ENCODE measurements at regions not wholly inside any gene's neighbourhood (a gene's known extent, or its start where the extent isn't known, plus 50 kb on each side); places are given as distances from the start of the nearest gene placed in this dataset.

GRCh38 chr3:35028157-35028556 lies 611.2 kb upstream of the ARPP21 start:
- Mint-ChIP-seq H3K9me3 (peaks cover 4 to 42% (median 11%) of the 10 kb centered on the region in 7 donors), H3K36me3 (no peaks in the 10 kb centered on the region), H3K27me3 (no peaks in the 10 kb centered on the region), H3K4me3 (no peak overlapping the region), H3K27ac (no peak overlapping the region), H3K4me1 (no peaks in the 10 kb centered on the region)
- peaks cover 0 to 11% of the 10 kb centered on the region in 2 experiments for H3K9me3 ChIP-seq (ENCODE audit: control insufficient read depth in 2 of 2, low read length in 2 of 2)
- H3K4me3 ChIP-seq (ENCODE audit: low read depth, low read length), result no peak overlapping the region
- ATAC-seq (ENCODE audit: low read depth in 2 of 2), result no peak
- H3K27ac ChIP-seq (ENCODE audit: insufficient read depth, low read length, poor library complexity, severe bottlenecking), result no peak overlapping the region
- H3K36me3 ChIP-seq (ENCODE audit: control insufficient read depth, insufficient read depth, low read length), result no peaks in the 10 kb centered on the region
- H3K4me1 ChIP-seq (ENCODE audit: control insufficient read depth, insufficient read depth, low read length, poor library complexity, severe bottlenecking), result no peaks in the 10 kb centered on the region
- no peak for DNase-seq
- no peaks in the 10 kb centered on the region for H3K27me3 ChIP-seq (ENCODE audit: control insufficient read depth, insufficient read depth, low read length)

DNA sequence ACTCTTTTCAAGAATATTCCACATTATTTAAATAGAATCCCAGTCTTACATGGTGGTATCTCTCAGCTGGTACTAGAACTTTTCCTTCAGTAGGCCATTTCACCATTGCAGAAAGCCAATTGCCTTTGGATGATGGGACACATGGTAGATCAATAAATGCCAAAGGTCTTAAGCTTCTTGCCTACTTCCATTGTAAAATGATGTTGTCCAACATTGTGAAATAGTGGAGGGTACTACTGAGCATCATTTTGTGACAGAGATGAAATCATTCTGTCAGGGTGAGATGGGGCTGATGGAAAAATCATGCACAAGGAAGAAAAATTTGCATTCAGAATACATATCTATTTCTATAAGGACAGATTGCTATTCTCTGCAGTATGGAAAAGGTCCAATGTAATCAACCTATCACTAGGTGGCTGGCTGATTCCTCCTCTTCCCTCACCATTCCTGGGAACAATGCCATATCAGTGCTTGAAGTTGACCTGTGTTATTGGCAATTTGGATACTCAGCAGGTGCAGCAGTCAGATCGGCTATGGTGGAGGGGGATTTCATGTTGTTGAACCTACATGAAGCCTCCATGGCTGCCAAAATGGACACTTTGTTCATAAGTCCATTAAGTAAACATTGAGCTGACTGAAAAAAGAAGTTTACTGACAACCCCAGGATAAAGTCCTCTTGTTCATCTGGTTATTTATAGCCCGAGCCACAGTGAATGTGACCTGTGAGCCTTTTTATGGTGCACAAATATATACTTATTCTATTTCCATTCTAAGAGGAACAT lies 596.9 kb upstream of the ARPP21 start:
- H3K27ac ChIP-seq (ENCODE audit: insufficient read depth, low read length, poor library complexity, severe bottlenecking), result no peak overlapping the region
- no peak overlapping the region for H3K4me3 Mint-ChIP-seq
- H3K27ac Mint-ChIP-seq, result no peak overlapping the region

DNA sequence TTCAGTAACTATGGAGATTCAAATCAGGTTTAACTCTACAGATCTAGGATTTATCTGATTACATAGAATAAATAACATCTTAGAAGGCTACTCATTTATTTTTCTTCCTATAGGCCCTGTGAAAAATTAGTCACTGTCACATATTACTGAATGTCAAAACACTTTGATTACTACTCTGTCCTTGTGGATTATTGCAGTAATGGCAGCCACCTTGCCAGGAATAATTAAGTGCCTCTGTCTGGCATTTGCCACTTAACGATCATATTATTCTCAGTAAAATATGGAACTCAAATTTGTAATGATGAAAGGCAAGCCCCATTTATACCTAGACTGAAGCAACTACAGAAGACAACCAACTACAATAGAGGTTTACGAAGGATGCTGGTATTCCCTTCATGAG lies 596.3 kb upstream of the ARPP21 start:
- ATAC-seq (ENCODE audit: low read depth in 2 of 2) (no peak), DNase-seq (no peak)
- Histone ChIP-seq H3K4me1 (ENCODE audit: control insufficient read depth, insufficient read depth, low read length, poor library complexity, severe bottlenecking) (no peaks in the 10 kb centered on the region), H3K4me3 (ENCODE audit: low read depth, low read length) (no peak overlapping the region), H3K27ac (ENCODE audit: insufficient read depth, low read length, poor library complexity, severe bottlenecking) (no peak overlapping the region), H3K9me3 (ENCODE audit: control insufficient read depth in 2 of 2, low read length in 2 of 2) (no peaks in the 10 kb centered on the region), H3K36me3 (ENCODE audit: control insufficient read depth, insufficient read depth, low read length) (no peaks in the 10 kb centered on the region), H3K27me3 (ENCODE audit: control insufficient read depth, insufficient read depth, low read length) (no peaks in the 10 kb centered on the region)
- Mint-ChIP-seq H3K4me3 (no peak overlapping the region), H3K27ac (no peak overlapping the region), H3K9me3 (peaks cover 0 to 16% (median 3%) of the 10 kb centered on the region in 7 donors), H3K27me3 (no peaks in the 10 kb centered on the region), H3K36me3 (no peaks in the 10 kb centered on the region), H3K4me1 (no peaks in the 10 kb centered on the region)

More for the DNA sequence above, 596.9 kb upstream of the ARPP21 start:
- H3K4me3 ChIP-seq (ENCODE audit: low read depth, low read length), result no peak overlapping the region
- Mint-ChIP-seq H3K9me3 (peaks cover 0 to 16% (median 3%) of the 10 kb centered on the region in 7 donors), H3K27me3 (no peaks in the 10 kb centered on the region), H3K4me1 (no peaks in the 10 kb centered on the region), H3K36me3 (no peaks in the 10 kb centered on the region)
- no peaks in the 10 kb centered on the region for H3K4me1 ChIP-seq (ENCODE audit: control insufficient read depth, insufficient read depth, low read length, poor library complexity, severe bottlenecking)
- H3K9me3 ChIP-seq (ENCODE audit: control insufficient read depth in 2 of 2, low read length in 2 of 2), result no peaks in the 10 kb centered on the region
- H3K27me3 ChIP-seq (ENCODE audit: control insufficient read depth, insufficient read depth, low read length), result no peaks in the 10 kb centered on the region
- no peaks in the 10 kb centered on the region for H3K36me3 ChIP-seq (ENCODE audit: control insufficient read depth, insufficient read depth, low read length)
- ATAC-seq (ENCODE audit: low read depth in 2 of 2) (no peak), DNase-seq (no peak)

- H3K4me3 Mint-ChIP-seq, result no peak overlapping the region
- no peaks in the 10 kb centered on the region for H3K27me3 Mint-ChIP-seq
- no peaks in the 10 kb centered on the region for H3K36me3 Mint-ChIP-seq
- H3K4me1 Mint-ChIP-seq, result no peaks in the 10 kb centered on the region
- H3K27ac Mint-ChIP-seq, result no peak overlapping the region
- H3K4me3 ChIP-seq (ENCODE audit: low read depth, low read length), result no peak overlapping the region
- H3K9me3 Mint-ChIP-seq, result peaks cover 0 to 16% (median 4%) of the 10 kb centered on the region in 7 donors
- DNase-seq (no peak), ATAC-seq (ENCODE audit: low read depth in 2 of 2) (peak in 1 of 2 donors; percentile 20)
- H3K27me3 ChIP-seq (ENCODE audit: control insufficient read depth, insufficient read depth, low read length), result no peaks in the 10 kb centered on the region
- H3K36me3 ChIP-seq (ENCODE audit: control insufficient read depth, insufficient read depth, low read length), result no peaks in the 10 kb centered on the region
- no peak overlapping the region for H3K27ac ChIP-seq (ENCODE audit: insufficient read depth, low read length, poor library complexity, severe bottlenecking)
- H3K4me1 ChIP-seq (ENCODE audit: control insufficient read depth, insufficient read depth, low read length, poor library complexity, severe bottlenecking), result no peaks in the 10 kb centered on the region
- H3K9me3 ChIP-seq (ENCODE audit: control insufficient read depth in 2 of 2, low read length in 2 of 2), result no peaks in the 10 kb centered on the region
Observed at GRCh38 chr3:35044190-35044589, 595.1 kb upstream of the ARPP21 start.

- no peaks in the 10 kb centered on the region for H3K27me3 Mint-ChIP-seq
- H3K4me1 ChIP-seq (ENCODE audit: control insufficient read depth, insufficient read depth, low read length, poor library complexity, severe bottlenecking), result no peaks in the 10 kb centered on the region
- no peaks in the 10 kb centered on the region for H3K27me3 ChIP-seq (ENCODE audit: control insufficient read depth, insufficient read depth, low read length)
- peaks cover 0 to 16% (median 4%) of the 10 kb centered on the region in 7 donors for H3K9me3 Mint-ChIP-seq
- no peaks in the 10 kb centered on the region for H3K4me1 Mint-ChIP-seq
- no peak overlapping the region for H3K4me3 Mint-ChIP-seq
- no peaks in the 10 kb centered on the region for H3K36me3 ChIP-seq (ENCODE audit: control insufficient read depth, insufficient read depth, low read length)
- no peak overlapping the region for H3K4me3 ChIP-seq (ENCODE audit: low read depth, low read length)
- DNase-seq (no peak), ATAC-seq (ENCODE audit: low read depth in 2 of 2) (no peak)
- no peaks in the 10 kb centered on the region for H3K9me3 ChIP-seq (ENCODE audit: control insufficient read depth in 2 of 2, low read length in 2 of 2)
- no peak overlapping the region for H3K27ac Mint-ChIP-seq
- no peak overlapping the region for H3K27ac ChIP-seq (ENCODE audit: insufficient read depth, low read length, poor library complexity, severe bottlenecking)
- H3K36me3 Mint-ChIP-seq, result no peaks in the 10 kb centered on the region
Observed at GRCh38 chr3:35045118-35045517, 594.2 kb upstream of the ARPP21 start.

DNA sequence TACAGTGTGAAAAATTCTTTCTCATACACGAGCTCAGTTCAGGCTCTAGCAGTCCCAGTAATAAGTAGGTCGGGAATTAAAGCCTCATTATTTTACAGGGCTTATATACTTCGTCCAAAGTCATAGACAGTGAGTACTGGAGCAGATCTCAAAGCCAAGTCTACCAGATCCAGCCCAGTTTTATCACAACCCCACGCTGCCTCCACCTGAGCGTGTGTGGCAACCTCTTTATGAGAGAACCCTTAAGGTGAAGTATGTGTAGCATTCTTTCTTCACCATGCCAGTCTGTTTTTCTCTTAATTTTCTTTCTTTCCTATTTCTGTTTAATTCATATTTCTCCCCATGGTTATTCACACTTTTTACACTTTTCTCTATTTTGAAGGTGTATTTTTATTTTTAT lies 574.6 kb upstream of the ARPP21 start:
- H3K4me3 Mint-ChIP-seq, result no peak overlapping the region
- H3K27me3 ChIP-seq (ENCODE audit: control insufficient read depth, insufficient read depth, low read length), result no peaks in the 10 kb centered on the region
- DNase-seq (no peak), ATAC-seq (ENCODE audit: low read depth in 2 of 2) (no peak)
- H3K36me3 ChIP-seq (ENCODE audit: control insufficient read depth, insufficient read depth, low read length), result no peaks in the 10 kb centered on the region
- H3K4me1 ChIP-seq (ENCODE audit: control insufficient read depth, insufficient read depth, low read length, poor library complexity, severe bottlenecking), result no peaks in the 10 kb centered on the region
- no peak overlapping the region for H3K27ac Mint-ChIP-seq
- no peak overlapping the region for H3K27ac ChIP-seq (ENCODE audit: insufficient read depth, low read length, poor library complexity, severe bottlenecking)
- H3K4me3 ChIP-seq (ENCODE audit: low read depth, low read length), result no peak overlapping the region
- no peaks in the 10 kb centered on the region for H3K9me3 ChIP-seq (ENCODE audit: control insufficient read depth in 2 of 2, low read length in 2 of 2)
- H3K36me3 Mint-ChIP-seq, result no peaks in the 10 kb centered on the region
- H3K9me3 Mint-ChIP-seq, result peaks cover 0 to 7% (median 4%) of the 10 kb centered on the region in 7 donors
- no peaks in the 10 kb centered on the region for H3K27me3 Mint-ChIP-seq
- H3K4me1 Mint-ChIP-seq, result no peaks in the 10 kb centered on the region

- no peaks in the 10 kb centered on the region for H3K36me3 Mint-ChIP-seq
- no peaks in the 10 kb centered on the region for H3K27me3 Mint-ChIP-seq
- H3K4me1 Mint-ChIP-seq, result no peaks in the 10 kb centered on the region
- H3K27ac Mint-ChIP-seq, result no peak overlapping the region
- no peak overlapping the region for H3K4me3 Mint-ChIP-seq
- no peaks in the 10 kb centered on the region for H3K4me1 ChIP-seq (ENCODE audit: control insufficient read depth, insufficient read depth, low read length, poor library complexity, severe bottlenecking)
- no peaks in the 10 kb centered on the region for H3K36me3 ChIP-seq (ENCODE audit: control insufficient read depth, insufficient read depth, low read length)
- H3K27ac ChIP-seq (ENCODE audit: insufficient read depth, low read length, poor library complexity, severe bottlenecking), result no peak overlapping the region
- no peaks in the 10 kb centered on the region for H3K27me3 ChIP-seq (ENCODE audit: control insufficient read depth, insufficient read depth, low read length)
- no peaks in the 10 kb centered on the region for H3K9me3 ChIP-seq (ENCODE audit: control insufficient read depth in 2 of 2, low read length in 2 of 2)
- H3K9me3 Mint-ChIP-seq, result peaks cover 0 to 11% (median 4%) of the 10 kb centered on the region in 7 donors
- no peak overlapping the region for H3K4me3 ChIP-seq (ENCODE audit: low read depth, low read length)
- DNase-seq, result no peak
- no peak for ATAC-seq (ENCODE audit: low read depth in 2 of 2)
Observed at GRCh38 chr3:35065891-35066290, 573.4 kb upstream of the ARPP21 start.

DNA sequence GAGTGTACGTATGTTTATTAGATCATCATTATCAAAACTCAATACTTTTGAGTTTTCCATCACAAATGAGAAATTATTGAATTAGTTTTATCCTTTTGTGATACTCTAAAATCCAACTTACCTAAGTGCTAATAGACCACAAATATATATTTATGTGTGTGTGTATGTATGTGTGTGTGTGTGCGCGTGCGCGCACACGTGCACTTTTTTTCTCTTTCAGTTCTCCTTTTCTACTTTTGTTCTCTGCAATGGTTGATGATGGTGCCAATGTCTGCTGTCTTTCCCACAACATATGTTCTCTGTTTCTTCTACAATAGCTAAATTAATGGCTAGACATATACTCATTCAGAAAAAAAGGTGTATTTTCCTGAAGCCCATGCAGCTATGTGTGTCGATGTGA lies 571.6 kb upstream of the ARPP21 start:
- Histone ChIP-seq H3K4me1 (ENCODE audit: control insufficient read depth, insufficient read depth, low read length, poor library complexity, severe bottlenecking) (no peaks in the 10 kb centered on the region), H3K9me3 (ENCODE audit: control insufficient read depth in 2 of 2, low read length in 2 of 2) (no peaks in the 10 kb centered on the region), H3K27me3 (ENCODE audit: control insufficient read depth, insufficient read depth, low read length) (no peaks in the 10 kb centered on the region), H3K4me3 (ENCODE audit: low read depth, low read length) (no peak overlapping the region), H3K36me3 (ENCODE audit: control insufficient read depth, insufficient read depth, low read length) (no peaks in the 10 kb centered on the region), H3K27ac (ENCODE audit: insufficient read depth, low read length, poor library complexity, severe bottlenecking) (no peak overlapping the region)
- ATAC-seq (ENCODE audit: low read depth in 2 of 2) (no peak), DNase-seq (no peak)
- Mint-ChIP-seq H3K27me3 (no peaks in the 10 kb centered on the region), H3K9me3 (peaks cover 0 to 11% (median 4%) of the 10 kb centered on the region in 7 donors), H3K4me1 (no peaks in the 10 kb centered on the region), H3K27ac (no peak overlapping the region), H3K4me3 (no peak overlapping the region), H3K36me3 (no peaks in the 10 kb centered on the region)
